ENCODE measurements at regions not wholly inside any gene's neighbourhood (a gene's known extent, or its start where the extent isn't known, plus 50 kb on each side); places are given as distances from the start of the nearest gene placed in this dataset.

- no peak for DNase-seq
These were observed 90.2 kb upstream of the RUNX1 start for GRCh38 chr21:35139382-35139715.

GRCh38 chr21:35138665-35139381, 89.7 kb upstream of the RUNX1 start:
- peak; percentile 56 to 74 for DNase-seq

DNA sequence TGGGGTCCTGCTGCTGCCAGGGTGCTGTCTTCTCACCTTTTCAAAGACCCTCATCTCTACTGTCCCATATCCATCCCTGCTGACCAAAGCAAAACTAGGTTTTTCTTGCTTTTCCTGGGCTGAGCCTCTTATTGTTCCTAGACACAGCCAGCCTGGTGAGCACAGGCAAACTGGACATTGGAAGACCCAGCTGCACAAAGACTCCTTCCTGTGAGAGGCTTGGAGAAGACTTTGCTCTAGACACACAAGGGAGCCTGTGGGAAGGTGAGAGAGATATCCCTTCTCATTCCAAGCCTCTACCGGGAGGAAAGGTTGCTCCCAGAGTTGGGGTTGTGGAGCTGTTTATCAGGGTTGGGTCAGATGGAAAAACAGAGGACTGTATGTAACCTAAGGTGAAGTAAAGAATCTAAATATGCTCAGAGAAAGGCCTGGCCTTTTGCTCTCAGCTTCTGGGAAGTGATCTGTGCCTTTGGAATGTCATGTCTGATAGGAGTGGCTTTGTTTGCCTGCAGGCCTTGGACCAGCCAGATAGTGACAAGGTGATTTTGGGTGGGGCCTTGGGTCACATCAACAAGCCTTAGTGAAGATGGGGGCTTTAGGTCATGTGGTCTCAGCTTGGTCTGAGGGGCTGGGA, 87.6 kb upstream of the RUNX1 start:
- no peak for DNase-seq

- no peak for DNase-seq
These were observed 87.0 kb upstream of the RUNX1 start for GRCh38 chr21:35136106-35136505.

- DNase-seq: no peak
These were observed 86.4 kb upstream of the RUNX1 start for GRCh38 chr21:35135481-35135880.

DNA sequence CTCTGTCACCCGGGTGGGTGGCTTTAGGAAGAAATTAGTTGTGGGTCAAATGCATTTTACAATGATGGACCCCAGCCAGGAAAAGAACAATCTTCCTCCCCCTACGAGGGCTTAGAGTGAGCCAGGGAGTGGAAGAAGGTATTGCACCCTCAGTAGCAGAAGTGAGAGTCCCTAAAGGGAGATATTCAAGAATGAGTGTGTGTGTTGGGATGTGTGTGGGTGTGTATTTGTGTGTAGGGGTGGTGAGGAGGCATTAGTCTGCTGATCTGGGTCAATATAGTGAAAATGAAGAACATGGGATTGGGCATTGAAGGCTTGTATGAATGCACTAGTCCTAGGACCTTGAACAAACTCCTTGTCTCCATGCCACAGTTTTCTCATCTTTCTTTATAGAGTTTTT, 85.2 kb upstream of the RUNX1 start:
- DNase-seq: no peak

DNA sequence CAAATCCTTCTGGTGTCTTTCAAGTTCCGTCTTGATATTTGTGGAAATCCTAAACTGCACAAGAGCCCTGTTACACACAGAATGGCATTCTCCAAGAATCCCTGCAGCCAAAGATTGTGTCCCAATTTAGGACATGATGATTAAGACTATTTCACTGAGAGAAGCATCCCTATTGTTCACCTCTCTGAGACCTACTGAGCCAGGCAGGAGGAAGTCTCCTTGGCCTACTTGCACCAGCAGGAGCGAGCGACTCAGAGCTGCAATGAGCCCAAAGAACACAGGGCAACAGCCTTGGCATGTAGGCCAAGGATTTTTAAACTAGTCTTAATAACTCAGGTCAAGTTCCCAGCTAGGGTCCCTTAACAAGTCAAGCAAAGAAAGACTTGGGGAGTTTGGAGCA, 79.4 kb upstream of the RUNX1 start:
- no peak for DNase-seq

DNA sequence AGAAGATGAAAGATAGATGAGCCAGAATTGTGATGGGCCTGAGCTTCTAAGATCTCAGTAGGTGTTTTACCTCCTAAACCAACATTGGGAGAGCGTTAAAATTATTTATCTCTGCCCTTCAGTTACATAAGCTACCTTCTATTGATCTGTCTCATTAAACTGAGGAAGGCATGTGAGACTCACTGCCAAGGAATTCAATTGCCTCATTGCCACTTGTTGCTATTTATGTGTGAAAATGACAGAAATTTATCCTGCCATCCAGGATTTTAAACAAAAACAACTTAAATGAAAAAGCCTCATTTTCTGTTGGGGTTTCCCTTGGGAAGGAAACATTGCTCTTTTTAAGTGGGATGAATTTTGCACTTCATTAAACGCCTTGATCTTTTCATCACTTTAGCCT, 78.7 kb upstream of the RUNX1 start:
- no peak for DNase-seq

DNA sequence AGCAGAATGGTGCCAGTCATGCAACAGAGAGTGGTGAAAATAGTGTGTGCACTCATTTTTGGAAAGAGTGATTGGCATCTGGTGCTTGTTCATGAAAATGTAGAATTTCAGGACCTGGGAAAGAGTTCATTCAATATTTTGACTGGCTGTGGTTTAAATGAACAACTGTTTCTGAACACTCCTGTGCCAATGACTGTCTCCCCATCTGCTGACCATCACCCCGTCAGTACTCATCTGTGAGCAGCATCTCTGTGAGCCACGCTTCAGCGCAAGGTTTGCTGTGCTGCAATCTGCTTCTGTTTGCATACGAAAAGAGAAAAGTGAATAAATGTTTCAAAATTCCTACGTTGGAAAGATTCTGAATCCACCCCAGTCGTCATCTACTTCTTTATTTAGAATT, 77.9 kb upstream of the RUNX1 start:
- DNase-seq: no peak

DNA sequence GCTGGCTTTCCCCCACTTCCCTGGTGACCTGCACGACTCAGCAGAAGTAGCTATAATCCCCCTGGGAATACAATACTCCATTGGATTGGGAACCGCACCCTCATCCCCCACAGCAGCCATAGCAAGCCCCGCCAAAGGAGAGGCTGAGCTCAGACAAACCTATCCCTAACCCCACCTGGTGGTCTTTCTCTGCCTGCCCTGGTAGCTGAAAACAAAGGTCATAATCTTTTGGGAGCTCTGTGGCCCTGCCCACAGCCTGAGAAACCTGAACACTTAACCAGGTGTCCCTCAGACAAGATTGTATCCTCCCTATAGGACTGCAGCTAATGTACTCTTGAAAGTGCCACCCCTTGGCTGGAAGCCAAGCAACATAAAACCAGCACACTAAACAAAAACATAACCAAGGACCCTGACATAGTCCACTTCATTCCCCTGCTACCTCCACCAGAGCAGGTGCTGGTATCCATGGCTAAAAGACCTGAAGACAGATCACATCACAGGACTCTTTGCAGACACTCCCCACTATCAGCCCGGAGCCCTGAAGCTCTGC, 71.6 kb upstream of the RUNX1 start:
- DNase-seq: no peak

GRCh38 chr21:35119501-35120047, 70.5 kb upstream of the RUNX1 start:
- DNase-seq: no peak

DNA sequence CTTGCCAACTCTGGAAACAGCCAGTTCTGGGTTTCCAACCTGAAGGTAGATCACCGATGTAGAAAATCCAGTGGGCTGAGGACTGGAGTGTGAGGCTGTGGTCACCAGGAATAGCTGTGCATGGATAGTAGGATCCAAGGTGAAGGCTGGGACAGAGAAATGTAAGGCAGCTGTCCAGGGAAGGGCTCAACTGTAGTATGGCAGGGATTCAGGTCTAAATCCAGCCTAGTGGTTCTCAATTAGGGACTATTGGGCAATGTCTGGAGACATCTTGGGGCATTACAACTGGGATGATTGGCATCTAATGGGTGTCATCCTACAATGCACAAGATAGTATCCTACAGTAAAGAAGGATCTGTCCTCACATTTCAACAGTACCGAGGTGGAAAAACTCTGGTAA, 67.7 kb upstream of the RUNX1 start:
- no peak for DNase-seq

DNA sequence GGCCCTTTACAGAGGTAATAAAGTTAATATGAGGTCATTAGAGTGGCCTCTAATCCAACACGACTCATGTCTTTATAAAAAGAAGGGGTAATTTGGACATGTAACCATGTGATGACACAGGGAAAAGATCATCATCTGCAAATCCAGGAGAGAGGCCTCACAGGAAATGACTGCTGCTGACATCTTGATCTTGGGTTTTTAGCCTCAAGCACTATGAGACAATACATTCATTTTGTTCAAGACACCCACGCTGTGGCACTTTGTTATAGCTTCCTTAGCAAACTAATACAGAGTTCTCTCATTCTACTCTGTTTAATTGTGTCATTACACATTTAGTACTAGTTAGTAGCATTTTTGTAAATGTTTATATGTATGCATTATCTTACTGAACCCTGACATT, 64.0 kb upstream of the RUNX1 start:
- no peak for DNase-seq

- no peak for DNase-seq
These were observed 62.3 kb upstream of the RUNX1 start for GRCh38 chr21:35111321-35111930.

DNA sequence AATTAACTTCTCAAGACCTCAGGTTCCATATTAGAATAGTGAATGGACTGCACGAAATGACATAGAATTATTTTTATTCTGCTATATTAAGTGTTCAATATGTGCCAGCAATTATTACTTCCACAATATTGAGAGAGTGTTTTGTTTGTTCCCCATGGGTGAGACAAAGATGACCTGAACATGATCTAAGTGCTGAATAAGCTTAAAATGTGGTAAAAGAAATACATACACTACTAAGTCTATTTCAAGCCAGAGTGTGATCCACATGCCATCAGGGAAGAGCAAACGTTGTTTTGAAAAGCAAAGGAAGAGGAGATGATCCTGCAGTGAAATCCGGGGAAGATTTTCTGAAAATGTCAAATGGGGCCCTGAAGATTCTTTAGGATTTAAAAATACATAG, 59.8 kb upstream of the RUNX1 start:
- DNase-seq: no peak

- DNase-seq: no peak
These were observed 58.4 kb upstream of the RUNX1 start for GRCh38 chr21:35107520-35107919.

GRCh38 chr21:35106246-35106835, 57.2 kb upstream of the RUNX1 start:
- DNase-seq: no peak

GRCh38 chr21:35102488-35103371, 53.6 kb upstream of the RUNX1 start:
- DNase-seq: peak in 1 of 2 experiments; percentile 40

DNA sequence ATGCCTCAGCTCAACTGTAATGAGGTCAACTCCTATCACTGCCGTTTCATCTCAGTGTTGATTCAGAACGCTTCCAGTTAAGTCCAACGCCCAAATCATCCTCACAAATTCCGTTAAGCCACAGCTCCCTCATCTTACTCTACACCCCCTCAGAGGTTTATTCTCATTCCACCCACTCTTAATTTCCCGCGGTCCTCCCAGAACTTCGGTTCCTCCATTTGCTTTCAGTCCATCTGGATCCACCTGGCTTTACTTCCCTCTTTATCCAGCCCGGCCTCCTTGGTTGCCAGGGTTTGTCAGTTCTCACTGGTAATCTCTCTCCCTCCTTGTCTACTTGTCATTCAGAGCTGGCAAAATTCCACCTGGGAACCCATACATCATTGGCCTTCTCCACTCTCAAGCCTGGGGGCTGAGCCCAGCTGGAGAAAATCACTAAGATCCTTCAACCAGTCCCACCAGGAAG, 51.3 kb upstream of the RUNX1 start:
- peak in 1 of 2 experiments; percentile 36 for DNase-seq

- DNase-seq: no peak
These were observed 50.2 kb upstream of the RUNX1 start for GRCh38 chr21:35099310-35099709.

Measured in activated CD4-positive, alpha-beta T cell treated with anti-CD3 and anti-CD28 coated beads, Interleukin-2, amount 50 U/mL, for 48 hours (primary cell).